H1 (cell line): ENCODE measurements at regions not wholly inside any gene's neighbourhood (a gene's known extent, or its start where the extent isn't known, plus 50 kb on each side); places are given as distances from the start of the nearest gene placed in this dataset.

Source experiments
- CTCF ChIA-PET: fragments of 300-600 bp; sonication (Branson Sonifier 250); formaldehyde crosslinking; loops from one replicate; lab custom pipeline; 2021; ENCODE audit not compliant: partially characterized antibody; lab: Charles Lee
- POLR2A ChIA-PET: fragments of 300-600 bp; sonication (Branson Sonifier 250); formaldehyde crosslinking; loops from one replicate; lab custom pipeline; 2021; ENCODE audit warnings: inconsistent platforms; ENCODE audit not compliant: partially characterized antibody; lab: Charles Lee
- DNase-seq, 2 experiments: peaks; one replicate each; pipeline versions ENCODE4 v3.0.0 to v3.0.0-alpha.2; 2010 to 2022; ENCODE audit warnings: low spot score in 2 of 2, low read depth in 1 of 2, mixed read lengths in 1 of 2
- FAIRE-seq: peaks from 2 replicates; lab custom pipeline; 2011; peaks lifted over from hg19 to GRCh38; lab: Jason Lieb, UNC
- H2AFZ ChIP-seq: 2 replicates; pipeline ENCODE4 v1.8.1; 2012; ENCODE audit warnings: low read length, inconsistent platforms
- H2AK5ac ChIP-seq: 2 replicates; pipeline ENCODE4 v1.6.1; 2013; ENCODE audit warnings: low read depth, low read length
- H2BK120ac ChIP-seq: replicated peaks from 2 replicates; pipeline ENCODE3; 2013; ENCODE audit warnings: low read depth, low read length, inconsistent platforms
- H2BK12ac ChIP-seq: 2 replicates; pipeline ENCODE4 v1.6.1; 2013; ENCODE audit warnings: low read depth, low read length
- H2BK15ac ChIP-seq: 2 replicates; pipeline ENCODE4 v1.6.1; 2013; ENCODE audit warnings: low read length
- H2BK20ac ChIP-seq: 2 replicates; pipeline ENCODE4 v1.6.1; 2013; ENCODE audit warnings: low read length
- H2BK5ac ChIP-seq: 2 replicates; pipeline ENCODE4 v1.6.1; 2013; ENCODE audit warnings: low read depth, low read length
- H3K14ac ChIP-seq: 2 replicates; pipeline ENCODE4 v1.6.1; 2013; ENCODE audit warnings: inconsistent platforms; ENCODE audit not compliant: insufficient read length
- H3K18ac ChIP-seq: 2 replicates; pipeline ENCODE4 v1.6.1; 2013; ENCODE audit warnings: low read length; ENCODE audit errors: extremely low read depth
- H3K23ac ChIP-seq: 2 replicates; pipeline ENCODE4 v1.6.1; 2013; ENCODE audit warnings: inconsistent platforms; ENCODE audit not compliant: insufficient read length
- H3K23me2 ChIP-seq: 2 replicates; pipeline ENCODE4 v1.6.1; 2013; ENCODE audit warnings: low read depth, low read length
- H3K27ac ChIP-seq: 2 replicates; pipeline ENCODE4 v1.6.1; 2011; ENCODE audit warnings: low read depth, low read length, inconsistent platforms
- H3K27me3 ChIP-seq, 4 experiments: replicated peaks in 1 of 4; 1 replicate in 1 of 4; 2 replicates in 3 of 4; pipeline versions ENCODE4 v1.6.1 to v1.8.1; 2011 to 2013; ENCODE audit warnings: low read length in 3 of 4, mild to moderate bottlenecking in 3 of 4, inconsistent platforms in 2 of 4, mixed read lengths in 2 of 4, moderate library complexity in 1 of 4; ENCODE audit not compliant: control insufficient read depth in 3 of 4, insufficient read depth in 3 of 4; ENCODE audit errors: extremely low read depth in 1 of 4
- H3K36me3 ChIP-seq, 4 experiments: 2 replicates each; pipeline versions ENCODE4 v1.6.1 to v1.8.1; 2011 to 2013; ENCODE audit warnings: mild to moderate bottlenecking in 4 of 4, low read length in 3 of 4, moderate library complexity in 2 of 4, control low read depth in 1 of 4, inconsistent platforms in 1 of 4; ENCODE audit not compliant: insufficient read depth in 4 of 4, control insufficient read depth in 2 of 4
- H3K4ac ChIP-seq: replicated peaks from 2 replicates; pipeline ENCODE3; 2013; ENCODE audit warnings: low read length, low read depth, mixed read lengths, inconsistent platforms; ENCODE audit not compliant: insufficient read length
- H3K4me1 ChIP-seq, 4 experiments: replicated peaks in 1 of 4; 1 replicate in 1 of 4; 2 replicates in 3 of 4; pipeline versions ENCODE4 v1.6.1 to v1.8.1; 2011 to 2013; ENCODE audit warnings: low read length in 3 of 4, inconsistent platforms in 2 of 4, mixed read lengths in 1 of 4; ENCODE audit not compliant: insufficient read depth in 4 of 4, control insufficient read depth in 3 of 4
- H3K4me2 ChIP-seq, 2 experiments: 2 replicates each; pipeline versions ENCODE4 v1.6.1 to v1.8.1; 2011 to 2013; ENCODE audit warnings: low read depth in 2 of 2, low read length in 2 of 2, control low read depth in 1 of 2, inconsistent platforms in 1 of 2, mild to moderate bottlenecking in 1 of 2; ENCODE audit not compliant: insufficient read depth in 1 of 2
- H3K4me3 ChIP-seq, 4 experiments: fragments of 200-600, 300-600 bp in 1 of 4; sonication (generic), shearing (Covaris generic), sonication (Bioruptor Twin) in 1 of 4; 2 replicates each; pipeline versions ENCODE4 v1.5.1 to v1.8.1; 2011 to 2016; ENCODE audit warnings: low read length in 4 of 4, low read depth in 3 of 4, control low read depth in 2 of 4, inconsistent platforms in 2 of 4, mild to moderate bottlenecking in 2 of 4, mixed read lengths in 1 of 4, moderate library complexity in 1 of 4; ENCODE audit not compliant: insufficient read depth in 2 of 4; ENCODE audit errors: extremely low read depth in 1 of 4
- H3K56ac ChIP-seq: replicated peaks from 2 replicates; pipeline ENCODE3; 2013; ENCODE audit warnings: low read depth, mild to moderate bottlenecking, mixed read lengths, low read length, inconsistent platforms; ENCODE audit not compliant: insufficient read length
- H3K79me1 ChIP-seq: 2 replicates; pipeline ENCODE4 v1.6.1; 2013; ENCODE audit warnings: low read depth, low read length, control low read depth
- H3K79me2 ChIP-seq, 2 experiments: 2 replicates each; pipeline versions ENCODE4 v1.6.1 to v1.8.1; 2012 to 2013; ENCODE audit warnings: low read length in 2 of 2, mild to moderate bottlenecking in 2 of 2, inconsistent platforms in 1 of 2; ENCODE audit not compliant: insufficient read depth in 2 of 2, control insufficient read depth in 1 of 2
- H3K9ac ChIP-seq, 4 experiments: replicated peaks in 1 of 4; 1 replicate in 1 of 4; 2 replicates in 3 of 4; pipeline versions ENCODE4 v1.6.1 to v1.8.1; 2011 to 2013; ENCODE audit warnings: low read depth in 3 of 4, low read length in 3 of 4, control low read depth in 2 of 4, mild to moderate bottlenecking in 2 of 4, moderate library complexity in 2 of 4, inconsistent platforms in 1 of 4; ENCODE audit errors: extremely low read depth in 1 of 4
- H3K9me3 ChIP-seq, 2 experiments: 2 replicates each; pipeline versions ENCODE4 v1.6.1 to v1.8.1; 2012 to 2013; ENCODE audit warnings: mild to moderate bottlenecking in 2 of 2, moderate library complexity in 2 of 2, control low read depth in 1 of 2, inconsistent platforms in 1 of 2, low read depth in 1 of 2, low read length in 1 of 2, mixed read lengths in 1 of 2; ENCODE audit not compliant: insufficient read depth in 2 of 2
- H4K20me1 ChIP-seq, 2 experiments: replicated peaks in 1 of 2; 2 replicates each; pipeline versions ENCODE3 to v1.8.1; 2011 to 2013; ENCODE audit warnings: inconsistent platforms in 2 of 2, low read length in 2 of 2, mild to moderate bottlenecking in 1 of 2; ENCODE audit not compliant: insufficient read depth in 2 of 2, control insufficient read depth in 1 of 2
- H4K5ac ChIP-seq: 2 replicates; pipeline ENCODE4 v1.6.1; 2013; ENCODE audit warnings: low read length, low read depth, mixed read lengths, inconsistent platforms; ENCODE audit not compliant: insufficient read length
- H4K8ac ChIP-seq: 2 replicates; pipeline ENCODE4 v1.8.0; 2013; ENCODE audit warnings: mild to moderate bottlenecking, moderate library complexity, low read length, inconsistent platforms; ENCODE audit not compliant: insufficient read depth; ENCODE audit errors: extremely low read depth
- H4K91ac ChIP-seq: replicated peaks from 2 replicates; pipeline ENCODE3; 2013; ENCODE audit warnings: low read length, mixed read lengths, inconsistent platforms; ENCODE audit not compliant: insufficient read length
- BACH1 ChIP-seq: IDR thresholded peaks from 2 replicates; pipeline ENCODE4 v1.6.1; 2012; ENCODE audit warnings: low read length, improper control_type of control experiment
- BRCA1 ChIP-seq: IDR thresholded peaks from 2 replicates; pipeline ENCODE4 v1.6.1; 2012; ENCODE audit warnings: low read depth, low read length, improper control_type of control experiment
- CTBP2 ChIP-seq: IDR thresholded peaks from 2 replicates; pipeline ENCODE4 v1.7.0; 2011; ENCODE audit warnings: borderline replicate concordance, mild to moderate bottlenecking, moderate library complexity, mixed read lengths, low read length; ENCODE audit not compliant: insufficient read depth, insufficient read length
- FOSL1 ChIP-seq: IDR thresholded peaks from 2 replicates; pipeline ENCODE4 v1.6.1; 2011; ENCODE audit warnings: mild to moderate bottlenecking, low read depth, low read length, moderate library complexity; ENCODE audit not compliant: insufficient read depth
- POLR2A ChIP-seq, 2 experiments: IDR thresholded peaks; 1 replicate in 1 of 2; 2 replicates in 1 of 2; pipeline ENCODE4 v1.6.1; 2011; ENCODE audit warnings: low read depth in 2 of 2, low read length in 2 of 2, mild to moderate bottlenecking in 2 of 2; ENCODE audit errors: control extremely low read depth in 1 of 2
- RAD21 ChIP-seq, 2 experiments: IDR thresholded peaks in 1 of 2; conservative IDR thresholded peaks in 1 of 2; 2 replicates each; pipeline ENCODE4 v1.6.1; 2011; ENCODE audit warnings: low read depth in 2 of 2, low read length in 2 of 2, improper control_type of control experiment in 1 of 2, inconsistent platforms in 1 of 2, mild to moderate bottlenecking in 1 of 2, moderate library complexity in 1 of 2
- RFX5 ChIP-seq: IDR thresholded peaks from 2 replicates; pipeline ENCODE4 v1.6.1; 2011; ENCODE audit warnings: low read depth, low read length, improper control_type of control experiment, borderline replicate concordance
- SIX5 ChIP-seq: IDR thresholded peaks from 2 replicates; pipeline ENCODE4 v1.6.1; 2011; ENCODE audit warnings: mild to moderate bottlenecking, low read depth, low read length
- SUZ12 ChIP-seq: fragments of 200-600 bp; sonication (generic); IDR thresholded peaks from 2 replicates; pipeline ENCODE4 v1.6.1; 2012; ENCODE audit warnings: mild to moderate bottlenecking, inconsistent platforms, low read length, moderate library complexity, mixed read lengths
- TAF7 ChIP-seq: optimal IDR thresholded peaks from 2 replicates; pipeline ENCODE3; 2011; ENCODE audit warnings: low read depth, mild to moderate bottlenecking, inconsistent platforms, low read length, moderate library complexity, borderline replicate concordance
- whole genome bisulfite sequencing, 2 experiments: shearing (Covaris generic) in 1 of 2; methylation state at CpG; one replicate each; pipeline versions ENCODE4 v1.1.6 to v1.1.7; 2013 to 2015; ENCODE audit warnings: low lambda C conversion rate in 2 of 2, mixed read lengths in 2 of 2, inconsistent platforms in 1 of 2, low coverage in 1 of 2, missing lambda C conversion rate in 1 of 2; ENCODE audit not compliant: insufficient replicate concordance in 2 of 2, insufficient coverage in 1 of 2, insufficient read length in 1 of 2; ENCODE audit errors: extremely low coverage in 1 of 2, missing lambda C conversion rate in 1 of 2; 5-methylcytosine and 5-hydroxymethylcytosine counted together

- FAIRE-seq = no peak
- H4K20me1 ChIP-seq = no peaks in the 10 kb centered on the region
- H3K36me3 ChIP-seq = no peaks in the 10 kb centered on the region
- no peak overlapping the region for H2BK15ac ChIP-seq
- no peak for TF ChIP-seq BACH1
- TF ChIP-seq FOSL1 = no peak
- no peak for TF ChIP-seq RFX5
- TF ChIP-seq CTBP2 = no peak
- no peak for TF ChIP-seq RAD21 (IDR thresholded peaks at IDR 0.05 in 1 of 2, conservative IDR thresholded peaks at IDR 0.05 in 1 of 2; ENCODE audit: low read depth in 2 of 2, low read length in 2 of 2)
- no peak for TF ChIP-seq SUZ12
- no peak for TF ChIP-seq SIX5
- TF ChIP-seq TAF7 = no peak
- no peak for TF ChIP-seq BRCA1
- TF ChIP-seq POLR2A (IDR thresholded peaks at IDR 0.05; ENCODE audit: control extremely low read depth in 1 of 2, low read depth in 2 of 2, low read length in 2 of 2) = no peak
- no peak overlapping the region for H3K4ac ChIP-seq
- WGBS, 2 experiments = 94% methylated on average over 23 of the region's 32 CpGs; no CpG with 5 or more reads in 1 of the 2 experiments
- ChIA-PET CTCF (interaction anchor here (2.1 kb wide), 1 partner anchor 12 kb away, joined by 4 read pairs; no protein-coding TSS in a partner anchor), POLR2A (no interaction called here)
- H2BK120ac ChIP-seq = no peak overlapping the region
- H3K4me3 ChIP-seq = no peak overlapping the region
- H4K91ac ChIP-seq = no peak overlapping the region
- no peak overlapping the region for H2BK12ac ChIP-seq
- H4K8ac ChIP-seq = peak overlapping the region; percentile 63
- H3K27ac ChIP-seq = no peak overlapping the region
- H3K23ac ChIP-seq = no peak overlapping the region
- H2BK20ac ChIP-seq = no peak overlapping the region
- no peak overlapping the region; the same call in 1 of the 2 replicates for H3K18ac ChIP-seq
- no peak overlapping the region for H2AK5ac ChIP-seq
- no peak overlapping the region for H4K5ac ChIP-seq
- no peaks in the 10 kb centered on the region for H3K27me3 ChIP-seq
- H3K9me3 ChIP-seq = no peaks in the 10 kb centered on the region
- no peak overlapping the region for H3K4me2 ChIP-seq
- no peak overlapping the region for H2AFZ ChIP-seq
- H3K79me1 ChIP-seq = no peaks in the 10 kb centered on the region
- H3K9ac ChIP-seq = no peak overlapping the region
- 0 out of 2 replicates have a peak overlapping the region, but pooled peaks have one; percentile 39 for H2BK5ac ChIP-seq
- no peak overlapping the region for H3K56ac ChIP-seq
- no peaks in the 10 kb centered on the region for H3K23me2 ChIP-seq
- no peak for DNase-seq
- H3K14ac ChIP-seq = no peak overlapping the region
- H3K4me1 ChIP-seq = peaks cover 0 to 4% (median 0%) of the 10 kb centered on the region in 4 experiments; a peak in 3 of 7 replicates
- H3K79me2 ChIP-seq = no peaks in the 10 kb centered on the region
Measured at GRCh38 chr7:156169474-156170370, 357.5 kb upstream of the SHH start.
